Cardiac septum (tissue), 1 donor: ENCODE measurements at regions not wholly inside any gene's neighbourhood (a gene's known extent, or its start where the extent isn't known, plus 50 kb on each side); places are given as distances from the start of the nearest gene placed in this dataset.

Source experiments
- DNase-seq: peaks from one replicate; pipeline ENCODE4 v3.0.0-alpha.2; 2020; ENCODE audit warnings: low spot score
- intact Hi-C: fragments of 100-400 bp; cut with DNase I; formaldehyde crosslinking; loops from one replicate; pipeline ENCODE4 v1.14.0; 2022
- donor health status: DM: no; HTN: no; CAD: no.

DNA sequence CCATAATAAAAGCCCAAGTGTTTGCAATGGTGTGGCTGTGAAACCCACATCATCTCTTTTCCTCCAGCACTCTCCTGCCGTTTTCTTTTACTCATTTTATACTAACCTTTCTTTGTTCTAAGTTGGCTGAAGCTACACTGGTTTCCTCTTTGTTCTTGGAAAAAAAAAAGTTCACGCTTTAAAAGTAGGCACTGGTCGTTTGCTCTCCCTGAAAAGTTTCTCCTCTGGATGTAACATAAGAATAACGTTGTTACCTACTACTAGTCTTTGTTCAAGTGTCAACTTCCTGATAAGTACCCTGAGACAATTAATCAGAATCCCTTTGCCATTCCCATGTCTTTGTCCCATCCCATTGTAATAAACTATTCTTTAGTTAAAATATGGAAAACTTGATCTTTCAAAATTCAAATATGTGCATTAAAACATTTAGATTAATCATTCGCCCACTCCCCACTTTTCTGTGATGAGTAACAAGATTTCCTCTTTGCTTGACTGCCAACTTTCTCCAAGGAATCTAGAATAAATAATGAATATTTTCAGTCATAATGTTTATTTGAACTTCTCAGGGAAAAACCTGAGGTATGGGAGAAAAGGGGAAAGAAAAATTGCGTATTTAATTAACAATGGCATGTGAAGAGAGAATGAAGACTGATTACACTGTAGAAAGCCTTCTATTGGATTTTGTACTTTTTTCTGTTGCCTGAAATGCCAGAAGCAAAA is 454.3 kb upstream of the CTNND2 start:
- no peak for DNase-seq
- intact Hi-C loops = no loop called here

DNA sequence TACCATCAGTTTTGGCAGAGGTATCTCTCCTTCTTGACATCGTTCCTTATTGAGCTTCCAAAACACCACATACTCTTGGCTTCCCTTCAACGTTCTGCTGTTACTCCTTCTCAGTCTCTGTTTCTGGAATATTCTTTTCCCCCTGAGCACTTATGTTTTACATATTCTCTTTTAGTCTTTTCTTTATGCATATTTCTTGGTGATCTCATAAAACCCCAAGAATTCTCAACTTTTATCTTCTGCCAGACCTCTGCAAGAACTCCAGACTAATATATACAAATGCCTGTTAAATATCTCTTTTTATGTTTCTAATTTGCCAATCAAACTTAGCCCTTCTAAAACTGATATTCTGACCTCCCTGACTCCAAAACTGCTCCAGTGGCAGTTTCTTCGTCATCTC is 453.4 kb upstream of the CTNND2 start:
- DNase-seq = no peak
- intact Hi-C loops = no loop called here

DNA sequence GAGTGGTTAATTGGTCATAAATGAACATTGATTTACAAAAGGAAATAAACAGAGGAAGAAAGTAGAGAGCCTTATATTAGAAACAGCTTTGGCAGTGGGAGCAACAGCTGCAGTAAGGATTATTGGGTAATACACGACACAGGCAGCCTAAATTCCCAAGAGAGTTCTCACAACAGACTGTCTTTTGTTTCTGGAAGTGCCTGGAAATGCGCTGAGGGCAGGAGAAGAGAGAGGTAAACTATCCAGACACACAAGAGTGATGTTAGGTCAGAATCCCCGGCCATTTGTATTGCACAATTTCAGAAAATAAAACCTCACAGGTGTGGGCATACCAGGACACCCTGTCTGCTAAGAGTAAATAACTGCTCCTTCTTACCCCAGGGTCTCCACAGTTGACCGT is 450.4 kb upstream of the CTNND2 start:
- intact Hi-C loops = no loop called here
- no peak for DNase-seq

DNA sequence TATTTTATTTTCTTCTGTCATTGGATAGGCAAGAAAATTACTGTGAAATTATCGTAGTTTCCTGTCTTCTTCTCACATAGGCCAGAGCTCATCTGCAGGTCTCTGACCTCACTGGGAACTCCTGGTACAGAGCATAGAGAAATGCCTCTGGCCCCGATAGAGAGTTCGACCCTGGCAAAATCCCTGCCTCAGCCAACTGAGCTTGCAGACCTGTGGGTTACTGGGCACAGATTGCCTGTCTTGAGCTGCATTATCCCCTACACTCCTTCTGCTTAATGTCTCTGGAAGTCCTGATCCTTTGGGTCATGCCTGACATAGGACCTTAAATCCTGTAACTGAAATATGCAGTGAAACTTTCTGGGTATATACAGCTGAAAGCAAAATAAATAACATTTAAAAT is 439.3 kb upstream of the CTNND2 start:
- DNase-seq = no peak
- intact Hi-C loops = no loop called here

DNA sequence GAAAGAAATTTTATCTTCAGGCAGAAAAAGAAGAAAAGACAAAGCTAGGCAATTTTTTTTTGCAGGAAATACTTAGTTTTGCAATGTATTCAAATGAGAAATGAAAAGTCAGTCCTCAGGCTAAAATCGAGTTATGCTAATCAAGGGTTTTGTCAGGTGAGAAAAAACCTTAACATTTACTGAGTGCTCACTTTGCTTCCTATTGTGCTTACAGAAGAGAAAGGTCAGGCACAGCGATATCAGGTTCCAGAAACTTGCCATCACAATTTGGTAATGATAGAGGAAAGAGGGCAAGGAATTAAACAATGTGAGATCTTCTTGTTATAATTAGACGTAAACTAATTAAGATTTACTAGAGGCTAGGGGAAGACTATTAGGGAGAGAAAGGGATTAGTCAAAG is 431.7 kb upstream of the CTNND2 start:
- DNase-seq = no peak
- intact Hi-C loops = no loop called here

DNA sequence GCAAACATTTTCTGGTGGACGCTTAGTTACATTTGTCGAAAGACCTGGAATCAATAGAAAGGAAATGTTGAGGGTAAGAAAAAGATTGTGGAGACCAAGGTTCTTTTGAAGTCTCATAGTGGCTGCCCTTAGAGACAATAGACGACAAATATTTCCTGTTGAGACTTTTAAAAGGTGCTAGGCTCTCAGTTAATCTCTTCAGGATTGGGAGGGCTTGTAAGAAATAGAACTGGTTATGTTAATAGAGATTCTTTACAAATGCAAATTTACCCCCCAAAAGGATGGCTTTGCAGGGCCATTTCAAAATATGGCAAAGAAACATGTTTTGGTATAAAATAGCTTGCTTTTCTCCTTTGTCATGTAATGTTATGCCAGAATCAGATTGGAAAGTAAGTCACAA is 428.2 kb upstream of the CTNND2 start:
- intact Hi-C loops = no loop called here
- DNase-seq = no peak

DNA sequence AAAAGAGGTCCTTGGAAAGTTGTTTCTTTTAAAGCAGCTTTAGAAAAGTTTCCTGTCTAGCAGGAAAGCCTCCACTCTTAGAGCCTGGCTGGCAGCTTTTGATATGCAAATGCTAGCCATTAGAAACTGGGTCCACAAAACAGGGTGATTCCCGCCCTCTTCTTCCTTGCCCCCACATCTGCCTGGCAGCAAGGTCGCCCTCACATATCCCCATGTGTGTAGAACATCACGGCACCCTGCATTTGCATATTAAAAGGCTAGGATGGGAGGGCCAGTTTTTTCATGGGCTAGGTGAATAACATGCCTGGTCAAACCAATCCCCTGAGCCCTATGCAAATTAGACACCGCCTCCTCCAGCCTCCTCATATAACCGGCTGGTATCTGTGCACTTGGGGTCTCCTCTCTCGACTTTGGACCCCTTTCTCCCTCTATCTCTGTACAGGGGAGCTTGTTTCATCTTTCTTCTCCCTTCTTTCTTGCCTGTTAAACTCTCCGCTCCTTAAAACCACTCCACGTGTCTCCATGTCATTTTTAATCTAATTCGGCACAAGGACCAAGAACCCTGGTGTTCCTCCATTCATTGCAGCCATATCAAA is 426.8 kb upstream of the CTNND2 start:
- intact Hi-C loops = no loop called here
- DNase-seq = no peak

DNA sequence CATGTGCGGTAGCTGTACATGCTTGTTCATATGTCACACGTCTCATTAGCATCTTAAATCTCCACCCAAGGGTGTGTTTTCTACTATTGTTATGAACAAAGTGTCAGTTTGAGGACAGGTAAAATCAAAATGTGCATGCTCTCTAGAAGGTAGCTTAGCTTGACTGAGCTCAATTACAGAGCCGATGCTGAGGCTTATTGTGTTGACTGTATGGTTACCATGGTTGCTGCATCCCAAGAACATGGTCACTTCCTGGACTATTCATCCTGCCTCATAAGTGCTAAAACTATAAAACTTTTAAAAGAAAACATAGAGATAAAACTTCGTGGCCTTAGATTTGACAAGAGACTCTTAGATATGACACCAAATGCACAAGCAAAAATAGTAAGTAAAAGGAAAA is 426.1 kb upstream of the CTNND2 start:
- intact Hi-C loops = no loop called here
- DNase-seq = no peak

DNA sequence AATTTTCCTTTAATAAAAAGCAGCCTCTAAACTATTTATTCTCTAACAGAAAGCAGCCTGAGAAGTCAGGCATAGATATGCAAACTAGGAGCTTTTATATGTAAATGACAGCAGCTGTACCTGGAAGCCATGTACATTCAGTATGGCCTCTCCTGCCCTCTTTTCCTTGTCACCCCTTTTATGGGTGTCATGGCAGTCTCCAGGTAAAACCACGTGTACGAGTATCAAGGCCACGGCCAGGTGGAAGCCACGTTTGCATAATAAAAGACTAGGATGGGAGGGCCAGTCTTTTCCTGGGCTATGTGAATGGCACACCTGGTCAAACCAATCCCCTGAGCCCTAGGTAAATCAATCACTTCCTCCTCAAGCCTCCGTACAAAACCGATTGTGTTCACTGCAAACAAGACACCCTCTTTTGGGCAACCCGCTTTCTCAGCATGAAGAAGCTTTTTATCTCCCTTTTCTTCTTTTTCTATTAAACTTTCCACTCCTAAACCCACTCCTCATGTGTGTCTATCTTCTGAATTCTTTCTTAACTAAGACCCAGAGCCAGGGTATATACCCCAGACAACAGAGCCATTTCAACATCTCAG is 419.5 kb upstream of the CTNND2 start:
- no peak for DNase-seq
- intact Hi-C loops = no loop called here

DNA sequence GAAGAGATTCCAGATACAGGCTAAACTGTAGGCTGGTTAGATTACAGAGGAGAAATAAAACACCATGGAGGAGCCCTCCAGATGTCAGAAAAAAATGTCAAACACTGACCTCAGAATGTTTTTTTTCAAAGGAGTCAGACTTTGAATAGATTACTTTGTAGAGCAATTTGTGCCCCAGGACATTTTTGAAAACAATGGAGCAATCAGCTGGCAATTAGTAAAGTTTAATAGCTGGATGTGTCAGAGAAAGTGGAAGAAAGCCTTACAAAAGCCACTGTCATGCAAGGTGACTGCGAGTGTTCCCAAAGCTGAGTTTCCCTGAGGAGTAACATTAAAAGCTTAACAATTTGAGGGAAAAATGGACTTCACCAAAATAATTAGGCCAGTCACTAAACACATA is 417.8 kb upstream of the CTNND2 start:
- no peak for DNase-seq
- intact Hi-C loops = no loop called here

DNA sequence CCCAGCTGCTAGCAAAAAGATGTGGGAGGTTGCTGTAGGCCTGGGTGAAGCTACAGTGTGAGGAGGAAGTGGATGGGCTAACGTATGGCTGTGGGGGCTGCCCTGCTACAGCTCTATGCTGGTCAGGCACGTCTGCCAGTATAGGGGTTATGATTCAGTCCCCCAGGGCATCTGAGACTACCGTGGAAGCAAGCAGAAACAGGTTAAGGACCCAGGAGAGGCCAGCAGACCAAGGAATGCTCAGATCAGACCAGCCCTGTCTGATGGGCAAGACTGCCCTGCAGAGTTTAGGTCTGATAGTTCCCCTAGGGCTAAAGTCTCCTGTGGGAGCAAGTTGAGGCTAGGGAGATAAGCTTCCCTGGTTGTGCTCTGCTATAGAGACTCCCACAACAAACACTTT is 416.1 kb upstream of the CTNND2 start:
- intact Hi-C loops = no loop called here
- DNase-seq = no peak

DNA sequence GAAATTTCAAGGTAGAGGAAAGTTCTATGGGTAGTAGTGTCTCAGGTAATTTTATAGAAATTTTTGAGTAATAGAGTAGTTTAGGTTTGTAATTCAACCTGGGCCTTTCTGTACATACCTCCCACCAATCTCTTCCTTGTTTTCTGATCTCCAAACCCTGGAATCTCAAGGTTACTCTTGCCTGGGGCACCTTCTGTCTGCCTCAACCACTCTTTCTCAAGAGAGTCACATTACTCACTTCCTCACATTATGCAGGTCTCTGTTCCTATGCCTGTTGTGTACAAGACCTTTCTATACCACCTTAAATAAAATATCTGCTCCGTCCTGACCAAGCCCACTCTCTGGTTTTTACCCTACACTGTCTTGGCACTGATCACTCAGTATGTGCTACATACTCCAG is 412.6 kb upstream of the CTNND2 start:
- intact Hi-C loops = no loop called here
- DNase-seq = no peak

DNA sequence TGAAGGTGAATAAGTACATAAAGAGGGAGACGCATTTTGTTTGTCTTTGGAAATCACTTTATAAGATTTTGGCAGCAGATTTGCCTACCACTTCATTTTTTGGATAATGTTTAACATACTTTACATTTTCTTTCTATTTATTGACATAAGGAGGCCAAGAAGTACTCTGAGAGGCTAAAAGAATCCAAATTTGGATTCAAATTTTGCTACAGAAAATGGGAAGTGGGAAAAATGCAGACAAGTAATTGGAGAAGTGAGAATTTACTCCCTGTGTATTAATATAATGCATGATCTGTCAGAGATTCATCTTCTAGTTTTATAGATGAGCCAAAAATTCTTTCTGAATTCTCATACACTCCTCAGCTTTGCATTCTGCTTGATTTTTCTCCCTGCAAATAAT is 411.2 kb upstream of the CTNND2 start:
- intact Hi-C loops = no loop called here

DNA sequence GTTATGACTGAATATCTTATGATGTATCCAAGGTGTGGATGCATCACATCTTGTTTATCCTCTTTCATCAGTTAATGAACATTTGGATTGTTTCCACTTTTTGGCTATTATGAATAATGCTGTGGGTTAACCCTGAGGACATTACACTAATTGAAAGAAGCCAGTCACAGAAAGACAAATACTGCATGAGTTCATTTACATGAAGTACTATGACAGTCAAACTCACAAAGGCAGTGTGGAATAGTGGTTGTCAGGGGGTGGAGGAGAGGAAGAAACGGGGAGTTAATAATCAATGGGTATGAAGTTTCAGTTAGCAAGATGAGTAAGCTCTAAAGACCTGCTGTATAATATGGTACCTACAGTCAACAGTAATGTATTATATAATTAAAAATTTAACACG is 409.4 kb upstream of the CTNND2 start:
- intact Hi-C loops = no loop called here
- no peak for DNase-seq

More for the DNA sequence above, 411.2 kb upstream of the CTNND2 start:
- no peak for DNase-seq

DNA sequence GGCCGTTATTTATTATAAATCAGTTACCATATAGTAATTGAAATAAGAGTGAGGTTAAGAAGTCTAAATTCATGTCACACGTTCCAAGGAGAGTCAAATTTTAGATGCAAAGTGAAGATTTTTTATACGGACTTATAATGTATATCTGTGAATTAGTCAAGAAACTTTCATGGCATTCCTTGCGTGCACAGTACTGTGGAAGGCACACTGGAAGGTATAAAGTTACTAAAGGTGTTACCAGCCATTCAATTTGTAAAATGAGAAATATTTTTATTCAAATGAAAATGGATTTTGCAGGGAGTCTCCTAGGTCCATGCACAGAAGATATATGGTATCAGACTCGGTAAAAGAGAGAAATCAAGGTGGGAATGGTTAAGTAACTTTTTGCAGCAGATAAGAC is 408.1 kb upstream of the CTNND2 start:
- intact Hi-C loops = no loop called here
- DNase-seq = no peak

DNA sequence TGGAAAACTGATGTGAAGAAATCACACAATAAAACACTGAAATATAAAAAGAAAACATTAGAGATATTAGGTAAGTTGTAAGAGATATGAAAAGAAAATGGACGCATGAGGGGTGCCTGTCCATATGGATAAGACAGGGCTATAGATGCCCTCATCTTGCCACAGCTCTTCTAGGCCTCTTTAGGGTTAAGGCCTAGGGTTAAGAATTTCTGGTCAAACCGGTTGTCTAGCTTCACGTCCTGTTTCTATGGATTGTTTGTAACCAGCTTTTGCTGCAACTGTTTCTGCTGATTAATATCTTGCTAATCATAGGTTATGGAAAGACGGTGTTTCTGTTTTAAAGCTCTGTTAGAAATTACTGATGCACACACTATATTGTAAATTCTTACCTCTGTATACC is 389.9 kb upstream of the CTNND2 start:
- intact Hi-C loops = no loop called here
- no peak for DNase-seq

DNA sequence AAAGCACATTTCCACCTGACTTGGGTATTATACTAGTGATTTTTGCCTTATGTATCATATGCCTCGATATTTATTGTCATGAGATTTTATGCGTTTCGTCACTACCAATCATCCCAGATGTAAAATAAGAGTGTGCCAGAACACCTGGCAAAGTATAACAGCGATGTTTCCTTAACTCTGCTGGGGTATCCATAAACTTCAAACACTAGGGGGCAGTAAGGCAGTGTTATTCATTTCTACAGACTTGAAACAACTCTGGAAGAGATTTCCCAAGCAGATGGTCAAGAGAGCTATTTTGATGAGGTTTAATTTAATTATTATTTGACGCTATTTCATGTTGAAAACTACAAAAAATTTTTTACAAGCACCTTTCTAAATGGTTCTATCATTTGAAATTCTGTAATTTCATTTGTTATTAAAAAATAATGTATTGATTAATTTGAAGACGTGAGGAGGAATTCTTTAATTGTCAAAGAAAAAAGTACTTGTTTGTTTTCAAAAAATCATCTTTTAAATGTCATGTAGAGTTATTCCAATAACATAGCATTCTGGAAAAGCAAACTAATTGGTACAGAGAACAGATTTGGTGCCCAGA is 388.5 kb upstream of the CTNND2 start:
- DNase-seq = no peak
- intact Hi-C loops = no loop called here

DNA sequence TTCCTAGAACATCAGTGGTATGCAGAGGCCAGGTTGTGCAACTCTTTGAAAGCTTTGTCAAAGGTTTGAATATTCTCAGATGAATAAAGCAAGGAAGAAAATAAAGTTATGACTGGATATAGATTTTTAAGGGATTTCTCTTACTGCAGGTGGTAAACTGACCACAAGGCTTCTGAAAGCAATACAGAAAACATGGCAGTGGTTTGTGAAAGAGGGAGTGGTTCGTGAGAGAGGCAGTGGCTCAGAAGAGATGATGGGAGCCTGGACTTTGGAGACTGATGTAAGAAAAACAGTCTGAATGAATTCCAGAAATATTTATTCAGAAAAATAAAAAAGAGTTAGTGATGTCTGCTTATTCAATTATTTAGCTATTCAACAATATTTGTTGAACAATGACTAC is 380.4 kb upstream of the CTNND2 start:
- DNase-seq = no peak

DNA sequence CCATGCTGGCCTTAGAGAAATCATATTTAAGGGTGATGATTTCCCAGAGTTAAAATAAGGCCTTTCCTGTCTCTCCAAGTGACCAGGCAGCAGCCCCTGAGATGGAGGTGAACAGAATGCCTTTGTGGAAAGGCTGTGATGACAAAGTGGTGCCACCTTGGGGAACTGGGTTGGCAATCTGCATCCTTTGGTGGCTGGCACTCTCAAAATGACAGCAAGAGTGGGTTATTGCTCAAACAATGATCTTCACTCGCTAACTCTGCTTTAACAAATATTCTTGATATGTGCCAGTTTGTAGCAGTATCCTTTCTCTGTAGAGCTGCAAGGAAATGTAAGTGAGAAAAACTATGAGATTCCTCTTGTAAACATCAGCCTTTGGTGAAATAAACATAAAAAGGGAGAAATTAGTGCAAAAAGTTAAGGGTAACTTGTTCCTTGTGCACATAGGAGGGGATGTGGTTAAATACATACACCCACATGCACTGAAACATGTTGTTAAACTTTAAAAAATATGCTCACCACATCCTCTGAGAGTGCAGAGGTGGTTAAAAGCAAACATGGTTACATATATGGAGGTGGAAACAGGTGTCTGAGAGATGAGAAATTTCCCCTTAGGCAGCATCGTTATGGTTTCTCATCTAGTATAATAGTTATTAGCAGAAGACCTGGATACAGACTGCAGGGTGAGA is 373.4 kb upstream of the CTNND2 start:
- intact Hi-C loops = no loop called here
- DNase-seq = no peak

More for the DNA sequence above, 380.4 kb upstream of the CTNND2 start:
- intact Hi-C loops = no loop called here

DNA sequence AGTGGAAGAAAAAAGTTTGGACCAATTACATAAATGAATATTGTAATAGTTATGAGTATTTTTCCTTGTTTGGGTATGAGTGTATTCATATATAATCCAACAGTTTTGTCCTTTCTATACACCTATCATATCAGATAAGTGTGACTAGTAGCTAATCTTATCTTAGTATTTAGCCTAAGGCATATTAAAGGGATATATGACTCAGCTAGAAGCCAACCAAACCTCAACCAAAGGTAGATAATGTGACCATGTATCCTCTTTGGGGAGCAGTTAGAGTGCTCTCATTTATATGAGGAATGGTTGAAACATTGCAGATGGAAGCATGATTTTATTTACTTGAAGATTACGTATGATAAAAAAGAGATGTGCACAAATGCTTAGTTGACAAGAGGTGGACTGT is 370.0 kb upstream of the CTNND2 start:
- no peak for DNase-seq
- intact Hi-C loops = no loop called here

DNA sequence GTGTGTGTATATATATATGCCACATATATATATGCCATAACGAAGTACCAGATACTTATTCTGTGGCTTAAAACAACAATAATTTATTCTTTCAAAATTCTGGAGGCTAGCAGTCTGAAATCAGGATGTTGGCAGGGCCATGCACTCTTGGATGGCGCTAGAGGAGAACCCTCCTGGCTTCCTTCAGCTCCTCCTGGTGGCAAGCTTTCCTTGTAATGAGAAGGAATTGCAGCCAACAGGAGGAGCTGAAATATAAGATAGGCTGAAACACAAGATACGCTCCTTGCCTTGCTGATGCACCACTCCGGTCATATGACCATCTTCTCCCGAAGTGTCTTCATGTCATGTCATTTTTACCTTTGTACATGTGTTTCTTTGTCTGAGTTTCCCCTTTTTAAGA is 368.1 kb upstream of the CTNND2 start:
- intact Hi-C loops = no loop called here
- no peak for DNase-seq
